ENCODE measurements at regions not wholly inside any gene's neighbourhood (a gene's known extent, or its start where the extent isn't known, plus 50 kb on each side); places are given as distances from the start of the nearest gene placed in this dataset.
"Not testable (repeated sequence)": the region's sequence is repeated elsewhere in the genome, so short reads cannot be mapped to it uniquely, and the experiment has no call there.

GRCh38 chr15:92763459-92763858 is 107.9 kb upstream of the FAM174B start:
- ATAC-seq (no peak), DNase-seq (no peak)

GRCh38 chr15:92768131-92768530 is 112.6 kb upstream of the FAM174B start:
- ATAC-seq, DNase-seq: not testable (repeated sequence)

- ATAC-seq (no peak), DNase-seq (no peak)
These were observed 115.1 kb upstream of the FAM174B start for GRCh38 chr15:92770641-92771040.

GRCh38 chr15:92772061-92772460 is 116.5 kb upstream of the FAM174B start:
- DNase-seq (no peak), ATAC-seq (no peak)

GRCh38 chr15:92772626-92773244 is 117.2 kb upstream of the FAM174B start:
- no peak for ATAC-seq
- no peak for DNase-seq

GRCh38 chr15:92773340-92773739 is 117.8 kb upstream of the FAM174B start:
- ATAC-seq (no peak), DNase-seq (no peak)

- ATAC-seq: no peak
- no peak for DNase-seq
These were observed 120.2 kb upstream of the CHD2 start for GRCh38 chr15:92779874-92780273.

GRCh38 chr15:92780843-92781242 is 119.3 kb upstream of the CHD2 start:
- ATAC-seq: no peak
- no peak for DNase-seq

- DNase-seq: no peak
- ATAC-seq: no peak
These were observed 118.1 kb upstream of the CHD2 start for GRCh38 chr15:92781925-92782453.

GRCh38 chr15:92787116-92787515 is 113.0 kb upstream of the CHD2 start:
- DNase-seq: no peak
- no peak for ATAC-seq

- ATAC-seq (no peak), DNase-seq (no peak)
These were observed 111.9 kb upstream of the CHD2 start for GRCh38 chr15:92788196-92788595.

- DNase-seq, ATAC-seq: not testable (repeated sequence)
These were observed 111.3 kb upstream of the CHD2 start for GRCh38 chr15:92788793-92789192.

- ATAC-seq (no peak), DNase-seq (no peak)
These were observed 103.9 kb upstream of the CHD2 start for GRCh38 chr15:92796161-92796611.

GRCh38 chr15:92797168-92798052 is 102.7 kb upstream of the CHD2 start:
- peak; percentile 76 for ATAC-seq
- no peak for DNase-seq

GRCh38 chr15:92800013-92800412 is 100.1 kb upstream of the CHD2 start:
- no peak for DNase-seq
- no peak for ATAC-seq

GRCh38 chr15:92800416-92801055 is 99.6 kb upstream of the CHD2 start:
- ATAC-seq, DNase-seq: not testable (repeated sequence)

GRCh38 chr15:92801056-92801773 is 98.9 kb upstream of the CHD2 start:
- ATAC-seq, DNase-seq: not testable (repeated sequence)

- no peak for ATAC-seq
- no peak for DNase-seq
These were observed 98.2 kb upstream of the CHD2 start for GRCh38 chr15:92801774-92802464.

- no peak for ATAC-seq
- no peak for DNase-seq
These were observed 96.6 kb upstream of the CHD2 start for GRCh38 chr15:92803536-92803851.

- ATAC-seq (peak; percentile 88), DNase-seq (peak; percentile 72)
These were observed 96.1 kb upstream of the CHD2 start for GRCh38 chr15:92803852-92804609.

- not testable (repeated sequence) for ATAC-seq, DNase-seq
These were observed 95.6 kb upstream of the CHD2 start for GRCh38 chr15:92804610-92804936.
